Pancreas (tissue), 10 donors: ENCODE measurements at regions not wholly inside any gene's neighbourhood (a gene's known extent, or its start where the extent isn't known, plus 50 kb on each side); places are given as distances from the start of the nearest gene placed in this dataset.

Source experiments
- ATAC-seq, 4 donors: fragments of 200-7000 bp; cut with Tn5 transposase; one replicate each; pipeline versions ENCODE4 v1.8.0 to v1.9.1; 2020; ENCODE audit warnings: mild to moderate bottlenecking in 4 of 4, moderate library complexity in 4 of 4
- DNase-seq, 6 donors: peaks; one replicate each; pipeline ENCODE4 v3.0.0-alpha.2; 2020
- FAIRE-seq: peaks from 2 replicates; lab custom pipeline; 2012; peaks lifted over from hg19 to GRCh38; lab: Jason Lieb, UNC
- H3K27ac ChIP-seq, 4 donors: fragments of 200-600 bp; sonication (generic); 1 replicate in 3 of 4; 2 replicates in 1 of 4; pipeline versions ENCODE4 v1.5.0 to v1.8.0; 2020
- H3K27me3 ChIP-seq, 4 donors: fragments of 200-600 bp; one replicate each; pipeline ENCODE4 v1.8.0; 2021
- H3K36me3 ChIP-seq, 3 donors: fragments of 200-600 bp; sonication (generic) in 1 of 3; one replicate each; pipeline versions ENCODE4 v1.5.0 to v1.8.0; 2020 to 2021
- H3K4me1 ChIP-seq, 3 donors: fragments of 200-600 bp; one replicate each; pipeline ENCODE4 v1.8.0; 2021
- H3K4me3 ChIP-seq, 4 donors: fragments of 200-600 bp; sonication (generic) in 2 of 4; one replicate each; pipeline versions ENCODE4 v1.5.0 to v1.8.0; 2020 to 2021
- H3K9me3 ChIP-seq, 4 donors: fragments of 200-600 bp; one replicate each; pipeline ENCODE4 v1.8.0; 2021
- WGBS, 2 donors: extraction: QIAGEN DNeasy Blood & Tissue Kit; methylation state at CpG; one replicate each; pipeline ENCODE4 v1.1.7; 2013; 5-methylcytosine and 5-hydroxymethylcytosine counted together
- intact Hi-C, 3 donors: fragments of 100-400 bp; cut with DNase I; formaldehyde crosslinking; loops; one replicate each; pipeline versions ENCODE4 v1.11.1 to v1.14.2; 2022
- TF ChIP-seq, protein P1 (sequence below), 4 donors: fragments of 200-600 bp; sonication (generic) in 3 of 4; IDR thresholded peaks; one replicate each; pipeline versions ENCODE4 v1.5.0 to v1.8.0; 2021; ENCODE audit warnings: antibody characterized with exemption in 4 of 4
- donor health status: healthy with polysubstance abuse.
- donor health status: DM: no; HTN: no; CAD: no; lungs with moderate emphysema.
- donor health status: DM: no; HTN: no; CAD: no.
- donor health status: control.
- donor health status: control.
- donor health status: Bipolar disorder and iron deficiency.
- donor health status: DM: yes; HTN: yes; CAD: no.
- donor health status: DM: no; HTN: no; CAD: no.
- donor health status: DM: no; HTN: no; CAD: no.
- donor health status: DM: yes; HTN: yes; CAD: no.

DNA sequence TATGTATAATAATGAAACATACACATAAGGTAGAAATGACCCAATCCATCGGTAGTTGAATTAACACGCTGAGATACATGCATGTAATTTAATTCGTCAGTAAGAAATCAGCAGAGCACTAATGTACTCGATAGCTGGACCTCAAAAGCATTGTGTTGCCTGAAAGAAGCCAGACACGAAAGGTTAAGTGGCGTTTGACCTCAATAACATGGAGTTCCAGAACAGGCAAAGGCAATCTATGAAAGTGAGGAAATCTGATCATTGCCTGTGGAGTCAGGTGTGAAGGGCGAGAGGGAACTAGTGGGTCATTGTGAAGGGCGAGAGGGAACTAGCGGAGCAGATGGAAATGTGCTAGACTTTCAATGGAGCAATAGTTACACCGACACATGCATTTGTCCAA is 970.4 kb upstream of the TMEM132C start:
- ATAC-seq (no peak), DNase-seq (no peak), FAIRE-seq (no peak)
- TF ChIP-seq, protein P1, sequence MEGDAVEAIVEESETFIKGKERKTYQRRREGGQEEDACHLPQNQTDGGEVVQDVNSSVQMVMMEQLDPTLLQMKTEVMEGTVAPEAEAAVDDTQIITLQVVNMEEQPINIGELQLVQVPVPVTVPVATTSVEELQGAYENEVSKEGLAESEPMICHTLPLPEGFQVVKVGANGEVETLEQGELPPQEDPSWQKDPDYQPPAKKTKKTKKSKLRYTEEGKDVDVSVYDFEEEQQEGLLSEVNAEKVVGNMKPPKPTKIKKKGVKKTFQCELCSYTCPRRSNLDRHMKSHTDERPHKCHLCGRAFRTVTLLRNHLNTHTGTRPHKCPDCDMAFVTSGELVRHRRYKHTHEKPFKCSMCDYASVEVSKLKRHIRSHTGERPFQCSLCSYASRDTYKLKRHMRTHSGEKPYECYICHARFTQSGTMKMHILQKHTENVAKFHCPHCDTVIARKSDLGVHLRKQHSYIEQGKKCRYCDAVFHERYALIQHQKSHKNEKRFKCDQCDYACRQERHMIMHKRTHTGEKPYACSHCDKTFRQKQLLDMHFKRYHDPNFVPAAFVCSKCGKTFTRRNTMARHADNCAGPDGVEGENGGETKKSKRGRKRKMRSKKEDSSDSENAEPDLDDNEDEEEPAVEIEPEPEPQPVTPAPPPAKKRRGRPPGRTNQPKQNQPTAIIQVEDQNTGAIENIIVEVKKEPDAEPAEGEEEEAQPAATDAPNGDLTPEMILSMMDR (IDR thresholded peaks at IDR 0.05): no peak
- intact Hi-C loops: no loop called here
- no peaks in the 10 kb centered on the region for H3K4me1 ChIP-seq
- no peaks in the 10 kb centered on the region for H3K27me3 ChIP-seq
- no peaks in the 10 kb centered on the region for H3K9me3 ChIP-seq
- WGBS, 2 donors: 73 to 87% methylated on average over 10 of the region's 10 CpGs
- no peaks in the 10 kb centered on the region for H3K36me3 ChIP-seq
- H3K27ac ChIP-seq: no peak overlapping the region
- H3K4me3 ChIP-seq: no peak overlapping the region

DNA sequence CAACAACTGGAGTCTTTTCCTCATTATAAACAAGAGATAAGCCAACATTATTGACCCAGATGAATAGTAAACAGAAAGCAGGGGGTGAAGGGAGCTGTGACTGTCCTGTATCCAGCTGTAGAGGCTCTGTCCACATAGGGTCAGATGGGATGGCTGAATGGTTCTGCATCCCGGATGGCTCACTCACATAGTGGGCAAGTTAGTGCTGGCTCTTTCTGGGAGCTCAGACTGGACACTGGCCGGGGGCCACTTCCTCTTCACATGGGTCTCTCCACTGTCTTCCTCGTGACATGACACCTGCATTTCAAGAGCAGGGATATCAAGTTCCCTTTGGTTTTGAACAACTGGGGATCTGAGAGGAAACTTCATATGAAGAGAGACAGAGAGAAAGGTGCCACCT is 969.6 kb upstream of the TMEM132C start:
- TF ChIP-seq, protein P1 (IDR thresholded peaks at IDR 0.05): no peak
- ATAC-seq (no peak), DNase-seq (no peak), FAIRE-seq (no peak)
- H3K27me3 ChIP-seq: no peaks in the 10 kb centered on the region
- intact Hi-C loops: no loop called here
- H3K4me1 ChIP-seq: no peaks in the 10 kb centered on the region
- H3K9me3 ChIP-seq: no peaks in the 10 kb centered on the region
- H3K36me3 ChIP-seq: no peaks in the 10 kb centered on the region
- WGBS, 2 donors: 62 to 74% methylated on average over 3 of the region's 3 CpGs
- no peak overlapping the region for H3K4me3 ChIP-seq
- no peak overlapping the region for H3K27ac ChIP-seq

DNA sequence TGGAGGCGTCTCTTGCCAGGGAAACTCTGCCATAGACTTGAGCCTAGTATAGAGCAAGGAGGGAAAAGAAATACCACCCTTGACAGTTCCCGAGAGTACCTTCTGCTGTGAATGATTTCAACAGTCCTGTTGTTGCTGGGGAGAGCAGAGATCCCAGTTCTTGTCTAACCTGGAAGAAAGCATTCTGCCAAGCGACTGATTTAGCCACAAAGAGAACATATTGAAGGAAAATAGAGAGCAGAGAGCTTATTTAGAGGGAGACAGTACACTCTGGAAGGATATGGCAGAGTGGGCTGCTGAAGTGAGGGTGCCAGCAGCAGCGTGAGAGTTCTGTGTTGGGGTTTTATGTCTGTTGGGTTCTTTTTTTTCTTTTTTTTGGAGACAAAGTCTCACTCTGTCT is 966.9 kb upstream of the TMEM132C start:
- Histone ChIP-seq H3K27ac (no peak overlapping the region), H3K36me3 (no peaks in the 10 kb centered on the region), H3K9me3 (no peaks in the 10 kb centered on the region), H3K4me1 (no peaks in the 10 kb centered on the region), H3K4me3 (no peak overlapping the region), H3K27me3 (peaks cover 0 to 4% (median 0%) of the 10 kb centered on the region in 4 donors)
- WGBS, 2 donors: 74 to 92% methylated on average over 4 of the region's 4 CpGs
- DNase-seq (no peak), ATAC-seq (no peak), FAIRE-seq (no peak)
- TF ChIP-seq, protein P1 (IDR thresholded peaks at IDR 0.05): no peak
- intact Hi-C loops: no loop called here

DNA sequence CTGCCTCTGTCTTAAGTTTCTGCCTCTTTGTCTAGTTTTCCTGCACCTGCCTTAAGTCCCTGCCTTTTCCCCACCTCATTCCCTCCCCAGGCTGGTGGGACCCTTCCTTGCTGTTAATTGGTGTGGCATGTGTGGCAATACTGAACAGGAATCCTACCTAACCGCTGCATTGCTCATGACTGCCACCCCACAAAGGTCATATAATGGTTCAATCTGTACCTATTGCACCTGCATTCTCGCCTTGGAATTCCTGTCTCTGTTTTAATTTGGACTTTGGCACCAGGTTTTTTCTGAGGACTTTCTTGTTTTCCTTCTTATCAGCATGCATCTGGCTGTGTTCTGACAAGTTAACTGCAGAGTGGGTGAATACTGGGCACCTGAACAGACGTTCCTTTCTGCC is 966.2 kb upstream of the TMEM132C start:
- Histone ChIP-seq H3K4me1 (no peaks in the 10 kb centered on the region), H3K36me3 (no peaks in the 10 kb centered on the region), H3K27me3 (peaks cover 0 to 4% (median 0%) of the 10 kb centered on the region in 4 donors), H3K27ac (no peak overlapping the region), H3K9me3 (no peaks in the 10 kb centered on the region), H3K4me3 (no peak overlapping the region)
- TF ChIP-seq, protein P1 (IDR thresholded peaks at IDR 0.05): no peak
- DNase-seq: no peak
- ATAC-seq: no peak
- no peak for FAIRE-seq
- intact Hi-C loops: no loop called here
- WGBS, 2 donors: 15 to 18% methylated on average over 3 of the region's 3 CpGs

DNA sequence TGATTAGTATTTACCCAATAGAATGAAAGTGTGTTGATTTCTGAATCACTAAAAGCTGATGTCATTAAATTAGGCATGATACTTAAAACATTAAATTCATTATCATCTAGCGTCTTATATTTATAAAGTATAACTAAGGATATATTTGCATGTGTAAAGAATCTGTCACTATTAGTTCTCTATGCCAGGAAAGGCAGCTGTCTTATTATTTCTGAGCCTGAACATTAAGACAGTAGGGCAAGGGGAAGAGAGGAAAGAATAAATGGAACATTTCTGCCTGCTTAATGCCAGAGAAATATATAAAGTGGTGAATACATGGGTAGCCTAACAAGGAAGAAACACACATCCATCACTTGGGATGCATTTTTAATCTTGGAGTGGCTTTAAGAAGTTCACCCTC is 965.1 kb upstream of the TMEM132C start:
- 40 to 48% methylated on average over 1 of the region's 1 CpG for WGBS, 2 donors
- Histone ChIP-seq H3K4me3 (no peak overlapping the region), H3K27ac (no peak overlapping the region), H3K4me1 (no peaks in the 10 kb centered on the region), H3K27me3 (peaks cover 0 to 4% (median 0%) of the 10 kb centered on the region in 4 donors), H3K36me3 (no peaks in the 10 kb centered on the region), H3K9me3 (no peaks in the 10 kb centered on the region)
- ATAC-seq (no peak), DNase-seq (no peak), FAIRE-seq (no peak)
- TF ChIP-seq, protein P1 (IDR thresholded peaks at IDR 0.05): no peak
- intact Hi-C loops: no loop called here
